ENCODE measurements at regions not wholly inside any gene's neighbourhood (a gene's known extent, or its start where the extent isn't known, plus 50 kb on each side); places are given as distances from the start of the nearest gene placed in this dataset.

DNA sequence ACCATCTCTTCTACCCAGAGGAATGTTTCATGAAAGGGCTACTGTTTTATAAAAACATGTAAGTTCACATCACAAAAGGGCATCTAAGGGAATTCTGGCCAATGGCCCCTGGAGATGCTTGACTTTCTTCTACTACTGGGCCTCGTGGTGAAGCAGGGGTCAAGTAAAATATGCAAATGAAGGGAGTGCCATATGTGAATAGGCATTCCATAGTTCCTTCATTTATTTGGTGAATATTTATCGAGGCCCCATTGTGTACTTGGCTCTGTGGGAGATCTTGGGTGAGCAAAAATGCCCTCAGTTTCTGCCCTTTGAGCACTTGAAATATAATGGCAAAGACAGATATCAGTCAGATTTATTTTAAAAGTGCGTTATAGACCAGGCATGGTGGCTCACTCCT is 101.3 kb upstream of the CACNA2D3 start:
- H3K27ac ChIP-seq (ENCODE audit: low read depth, low read length): no peak overlapping the region
- no peak overlapping the region for H4K91ac ChIP-seq (replicated peaks; ENCODE audit: insufficient read length, low read length)
- no peaks in the 10 kb centered on the region for H3K27me3 ChIP-seq (replicated peaks in 1 of 4; ENCODE audit: control insufficient read depth in 3 of 4, extremely low read depth in 1 of 4, insufficient read depth in 3 of 4, low read length in 3 of 4)
- WGBS, 2 experiments (ENCODE audit: extremely low coverage in 1 of 2, insufficient coverage in 1 of 2, insufficient read length in 1 of 2, insufficient replicate concordance in 2 of 2, low coverage in 1 of 2, low lambda C conversion rate in 2 of 2, missing lambda C conversion rate in 1 of 2): 91% methylated on average over 3 of the region's 3 CpGs; no CpG with 5 or more reads in 1 of the 2 experiments
- H2BK120ac ChIP-seq (replicated peaks; ENCODE audit: low read depth, low read length): no peak overlapping the region
- H3K4ac ChIP-seq (replicated peaks; ENCODE audit: insufficient read length, low read depth, low read length): no peak overlapping the region
- no peak overlapping the region for H2AFZ ChIP-seq (ENCODE audit: low read length)
- DNase-seq (ENCODE audit: low read depth in 1 of 2, low spot score in 2 of 2): no peak
- no peaks in the 10 kb centered on the region for H4K20me1 ChIP-seq (replicated peaks in 1 of 2; ENCODE audit: control insufficient read depth in 1 of 2, insufficient read depth in 2 of 2, low read length in 2 of 2)
- H3K79me1 ChIP-seq (ENCODE audit: low read depth, low read length): no peaks in the 10 kb centered on the region
- ChIA-PET POLR2A (ENCODE audit: partially characterized antibody) (no interaction called here), CTCF (ENCODE audit: partially characterized antibody) (interaction anchor here (0.5 to 0.6 kb wide), 2 partner anchors 11 to 15 kb away, joined by 3 read pairs; no protein-coding TSS in a partner anchor)
- no peak overlapping the region for H3K56ac ChIP-seq (replicated peaks; ENCODE audit: insufficient read length, low read depth, low read length)
- H2BK20ac ChIP-seq (ENCODE audit: low read length): no peak overlapping the region
- TF ChIP-seq CREB1 (IDR thresholded peaks at IDR 0.05) (no peak), BRCA1 (IDR thresholded peaks at IDR 0.05; ENCODE audit: low read depth, low read length) (no peak), ZNF274 (IDR thresholded peaks at IDR 0.05; ENCODE audit: borderline replicate concordance, extremely low read depth, low read length) (no peak)
- no peak overlapping the region for H2BK5ac ChIP-seq (ENCODE audit: low read depth, low read length)
- H3K4me2 ChIP-seq (ENCODE audit: insufficient read depth in 1 of 2, low read depth in 2 of 2, low read length in 2 of 2): no peak overlapping the region
- H3K9me3 ChIP-seq (ENCODE audit: insufficient read depth in 2 of 2, low read depth in 1 of 2, low read length in 1 of 2): peaks cover 0 to 5% of the 10 kb centered on the region in 2 experiments; a peak in 1 of 4 replicates
- H2AK5ac ChIP-seq (ENCODE audit: low read depth, low read length): 0 out of 2 replicates have a peak overlapping the region, but pooled peaks have one; percentile 39
- H3K23ac ChIP-seq (ENCODE audit: insufficient read length): no peak overlapping the region
- no peak overlapping the region for H2BK15ac ChIP-seq (ENCODE audit: low read length)
- no peaks in the 10 kb centered on the region for H3K23me2 ChIP-seq (ENCODE audit: low read depth, low read length)
- no peak overlapping the region for H4K5ac ChIP-seq (ENCODE audit: insufficient read length, low read depth, low read length)
- H3K36me3 ChIP-seq (ENCODE audit: control insufficient read depth in 2 of 4, insufficient read depth in 4 of 4, low read length in 3 of 4): no peaks in the 10 kb centered on the region; a peak in 1 of 8 replicates
- no peaks in the 10 kb centered on the region for H3K79me2 ChIP-seq (ENCODE audit: control insufficient read depth in 1 of 2, insufficient read depth in 2 of 2, low read length in 2 of 2)
- no peak overlapping the region for H2BK12ac ChIP-seq (ENCODE audit: low read depth, low read length)
- no peak overlapping the region for H3K4me3 ChIP-seq (ENCODE audit: extremely low read depth in 1 of 4, insufficient read depth in 2 of 4, low read depth in 3 of 4, low read length in 4 of 4)
- H4K8ac ChIP-seq (ENCODE audit: extremely low read depth, insufficient read depth, low read length): no peak overlapping the region
- FAIRE-seq: no peak
- H3K14ac ChIP-seq (ENCODE audit: insufficient read length): no peak overlapping the region
- no peak overlapping the region for H3K9ac ChIP-seq (replicated peaks in 1 of 4; ENCODE audit: extremely low read depth in 1 of 4, low read depth in 3 of 4, low read length in 3 of 4)
- H3K4me1 ChIP-seq (replicated peaks in 1 of 4; ENCODE audit: control insufficient read depth in 3 of 4, insufficient read depth in 4 of 4, low read length in 3 of 4): no peaks in the 10 kb centered on the region
- no peak overlapping the region for H3K18ac ChIP-seq (ENCODE audit: extremely low read depth, low read length)

Data from H1 (cell line).